ENCODE measurements at regions not wholly inside any gene's neighbourhood (a gene's known extent, or its start where the extent isn't known, plus 50 kb on each side); places are given as distances from the start of the nearest gene placed in this dataset.

DNA sequence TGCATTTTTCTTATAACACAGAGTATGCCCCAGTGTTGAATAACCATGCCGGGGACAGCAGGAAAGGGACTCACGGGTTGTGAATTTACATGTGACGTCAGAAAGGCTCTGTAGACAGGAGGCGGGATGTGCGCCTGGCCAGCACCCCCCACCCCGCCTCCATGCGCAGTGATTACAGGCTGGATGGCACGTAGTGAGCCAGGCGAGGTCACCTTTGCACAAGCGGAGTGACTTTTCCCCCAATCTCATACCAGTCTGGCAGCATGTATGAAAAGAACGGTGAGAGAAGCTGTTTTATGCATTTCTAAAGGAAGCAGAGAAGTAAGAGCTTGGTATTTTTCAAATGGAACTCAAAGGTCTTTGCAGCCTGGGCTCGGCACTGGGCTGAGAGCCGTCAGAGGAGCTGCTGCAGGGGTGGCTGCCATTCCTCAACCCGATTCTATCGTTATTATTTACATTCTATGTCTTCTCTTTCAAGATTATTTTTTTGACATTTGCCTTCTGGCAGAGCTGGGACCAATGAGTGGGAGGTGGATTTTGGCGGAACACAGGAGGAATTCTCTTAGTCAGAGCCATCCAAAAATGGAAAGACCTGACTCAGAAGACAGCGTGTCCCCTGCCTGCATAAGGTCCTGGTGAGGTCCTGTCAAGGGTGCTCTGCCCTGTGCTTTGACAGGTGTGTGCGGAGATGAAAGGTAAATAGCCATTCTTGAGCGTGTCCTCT, 115.6 kb upstream of the SLC45A1 start:
- peak; percentile 56 for DNase-seq

DNA sequence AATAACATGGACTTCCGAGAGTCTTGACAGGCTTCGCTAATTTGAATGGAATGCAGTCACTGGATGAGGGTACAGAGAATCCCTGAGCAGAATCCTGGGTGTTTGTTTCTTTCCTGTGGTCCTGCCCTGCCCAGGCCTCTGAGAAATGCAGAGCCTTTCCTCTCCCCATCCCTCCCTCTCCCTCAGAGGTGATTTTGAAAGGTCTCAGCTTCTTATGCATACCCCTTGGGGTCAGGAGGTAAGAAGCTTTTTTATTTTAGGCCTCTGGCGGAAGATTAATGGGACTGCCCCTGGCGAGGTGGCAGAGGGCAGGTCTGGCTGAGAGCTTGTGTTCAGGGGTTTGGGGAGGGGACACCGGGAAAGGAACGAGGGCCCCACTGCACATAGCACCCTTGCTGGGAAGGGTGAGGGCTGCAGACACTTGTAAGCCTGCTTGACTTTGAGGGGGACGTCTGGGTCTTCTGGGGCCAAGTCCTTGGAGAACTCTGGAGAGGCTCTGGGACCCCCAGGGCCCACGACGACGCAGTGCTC, 116.5 kb upstream of the SLC45A1 start:
- no peak for DNase-seq

DNA sequence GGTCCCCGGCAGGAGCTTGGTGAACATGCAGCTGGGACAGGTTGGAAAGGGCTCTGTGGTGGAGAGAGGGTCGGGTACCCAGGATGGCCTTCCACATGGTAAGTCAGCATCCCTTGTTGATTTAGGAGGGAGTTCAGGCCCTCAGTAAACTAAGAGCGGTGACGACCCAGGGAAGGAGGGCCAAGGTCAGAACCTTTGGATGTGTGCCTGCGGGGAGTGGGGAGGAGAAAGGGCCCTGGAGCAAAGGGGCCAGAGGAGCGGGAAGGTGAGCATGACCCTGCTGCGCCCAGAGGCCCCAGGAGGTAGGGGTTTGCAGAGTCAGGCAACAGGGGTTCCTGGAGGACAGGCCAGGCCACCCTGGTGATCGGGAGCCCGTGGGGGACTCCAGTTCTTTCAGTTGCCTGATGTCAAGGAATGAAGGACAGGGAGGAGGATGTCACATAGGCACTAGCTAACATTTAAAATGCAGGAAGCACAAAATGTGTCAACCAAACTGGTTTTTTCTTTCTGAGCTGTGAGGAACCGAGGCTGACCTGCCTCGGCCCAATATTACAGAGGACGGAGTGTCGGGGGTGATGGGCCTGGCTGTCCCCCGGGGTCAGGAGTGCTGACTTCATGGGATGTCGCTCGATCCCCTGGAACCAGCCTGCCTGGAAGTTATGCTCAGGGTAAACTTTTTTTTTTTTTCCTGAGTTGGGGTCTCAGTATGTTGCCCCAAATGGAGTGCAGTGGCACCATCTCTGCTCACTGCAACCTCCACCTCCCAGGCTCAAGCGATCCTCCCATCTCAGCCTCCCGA, 117.4 kb upstream of the SLC45A1 start:
- DNase-seq = no peak

DNA sequence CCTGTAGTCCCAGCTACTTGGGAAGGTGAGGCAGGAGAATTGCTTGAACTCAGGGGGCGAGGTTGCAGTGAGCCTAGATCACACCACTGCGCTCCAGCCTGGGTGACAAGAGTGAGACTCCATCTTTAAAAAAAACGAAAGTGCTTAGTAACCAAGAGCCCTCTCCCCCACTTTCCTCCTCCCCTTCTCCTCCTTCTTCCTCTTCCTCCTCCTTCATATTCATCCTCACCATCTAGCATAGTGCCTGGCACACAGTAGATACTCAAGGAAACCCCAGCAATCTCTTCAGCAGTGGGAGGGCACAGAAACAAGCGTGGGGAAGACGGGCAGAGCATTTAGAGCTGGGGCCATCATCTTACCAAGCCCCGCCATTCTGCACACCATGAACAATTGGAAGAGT, 119.4 kb upstream of the SLC45A1 start:
- DNase-seq = no peak

- peak; percentile 88 for DNase-seq
These were observed 120.2 kb upstream of the SLC45A1 start for GRCh38 chr1:8197493-8198282.

GRCh38 chr1:8194481-8195227, 123.3 kb upstream of the SLC45A1 start:
- DNase-seq = peak; percentile 43

GRCh38 chr1:8193840-8194406, 124.0 kb upstream of the SLC45A1 start:
- DNase-seq = no peak

GRCh38 chr1:8191474-8191873, 126.4 kb upstream of the SLC45A1 start:
- no peak for DNase-seq

GRCh38 chr1:8189931-8190483, 127.9 kb upstream of the SLC45A1 start:
- DNase-seq = no peak

GRCh38 chr1:8185400-8185799, 132.5 kb upstream of the SLC45A1 start:
- no peak for DNase-seq

GRCh38 chr1:8184301-8184700, 133.6 kb upstream of the SLC45A1 start:
- DNase-seq = no peak

GRCh38 chr1:8182034-8182761, 135.7 kb upstream of the SLC45A1 start:
- peak; percentile 90 for DNase-seq

DNA sequence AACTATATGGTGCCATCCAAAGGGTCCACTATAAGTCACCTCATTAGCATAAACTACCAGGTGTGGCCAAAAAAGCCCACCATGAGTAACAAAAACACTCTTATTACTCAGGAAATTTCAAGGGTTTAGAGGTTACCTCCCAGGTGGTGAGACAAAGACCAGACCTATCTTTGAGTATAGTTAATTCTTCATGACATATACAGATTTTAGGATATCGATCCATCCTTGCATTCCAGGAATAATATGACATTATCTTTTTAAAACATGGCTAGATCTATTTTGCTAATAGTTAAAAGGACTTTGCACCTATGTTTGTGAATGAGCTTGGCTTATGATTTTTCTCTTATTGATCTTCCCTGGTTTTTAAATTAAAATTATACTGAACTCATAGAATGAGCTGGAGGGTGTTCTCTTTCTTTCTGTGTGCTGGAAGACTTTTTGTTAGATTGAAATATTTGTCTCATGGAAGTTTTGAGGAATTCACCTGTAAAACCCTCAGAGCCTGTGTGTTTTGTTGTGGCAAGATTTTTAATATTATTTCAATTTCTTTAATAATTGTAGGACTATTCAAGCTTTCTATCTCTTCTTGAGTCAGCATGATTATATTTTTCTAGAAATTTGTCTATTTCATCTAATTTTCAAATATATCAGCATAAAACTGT, 138.7 kb upstream of the SLC45A1 start:
- DNase-seq = no peak

DNA sequence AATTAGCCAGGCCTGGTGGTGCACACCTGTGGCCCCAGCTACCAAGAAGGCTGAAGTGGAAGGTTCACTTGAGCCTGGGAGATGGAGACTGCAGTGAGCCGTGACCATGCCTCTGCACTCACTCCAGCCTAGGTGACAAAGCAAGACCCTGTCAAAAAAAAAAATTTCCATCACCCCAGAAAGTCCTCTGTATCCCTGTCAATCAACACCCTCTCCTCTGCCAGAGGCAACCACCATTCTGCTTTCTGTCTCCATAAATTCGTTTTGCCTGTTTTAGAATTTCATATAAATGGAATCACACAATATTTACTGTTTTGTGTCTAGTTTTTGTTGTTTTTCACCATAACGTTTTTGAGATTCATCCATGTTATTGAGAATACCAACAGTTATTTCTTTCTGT, 141.6 kb upstream of the SLC45A1 start:
- no peak for DNase-seq

DNA sequence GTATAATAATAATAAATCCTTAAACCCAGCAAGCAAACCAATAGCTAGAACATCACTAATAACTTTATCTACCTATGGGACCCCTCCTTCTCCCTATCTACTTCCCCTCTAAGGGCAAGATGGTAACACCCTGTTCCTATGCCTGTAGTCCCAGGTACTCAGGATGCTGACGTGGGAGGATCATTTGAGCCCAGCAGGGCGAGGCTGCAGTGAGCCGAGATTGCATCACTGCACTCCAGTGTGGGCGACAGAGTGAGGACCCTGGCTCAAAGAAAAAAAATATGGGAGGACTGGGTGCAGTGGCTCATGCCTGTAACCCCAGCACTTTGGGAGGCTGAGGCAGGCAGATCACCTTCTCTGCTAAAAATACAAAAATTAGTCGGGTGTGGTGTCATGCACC, 143.1 kb upstream of the SLC45A1 start:
- no peak for DNase-seq

GRCh38 chr1:8171751-8172464, 145.8 kb upstream of the ERRFI1 start:
- no peak for DNase-seq

DNA sequence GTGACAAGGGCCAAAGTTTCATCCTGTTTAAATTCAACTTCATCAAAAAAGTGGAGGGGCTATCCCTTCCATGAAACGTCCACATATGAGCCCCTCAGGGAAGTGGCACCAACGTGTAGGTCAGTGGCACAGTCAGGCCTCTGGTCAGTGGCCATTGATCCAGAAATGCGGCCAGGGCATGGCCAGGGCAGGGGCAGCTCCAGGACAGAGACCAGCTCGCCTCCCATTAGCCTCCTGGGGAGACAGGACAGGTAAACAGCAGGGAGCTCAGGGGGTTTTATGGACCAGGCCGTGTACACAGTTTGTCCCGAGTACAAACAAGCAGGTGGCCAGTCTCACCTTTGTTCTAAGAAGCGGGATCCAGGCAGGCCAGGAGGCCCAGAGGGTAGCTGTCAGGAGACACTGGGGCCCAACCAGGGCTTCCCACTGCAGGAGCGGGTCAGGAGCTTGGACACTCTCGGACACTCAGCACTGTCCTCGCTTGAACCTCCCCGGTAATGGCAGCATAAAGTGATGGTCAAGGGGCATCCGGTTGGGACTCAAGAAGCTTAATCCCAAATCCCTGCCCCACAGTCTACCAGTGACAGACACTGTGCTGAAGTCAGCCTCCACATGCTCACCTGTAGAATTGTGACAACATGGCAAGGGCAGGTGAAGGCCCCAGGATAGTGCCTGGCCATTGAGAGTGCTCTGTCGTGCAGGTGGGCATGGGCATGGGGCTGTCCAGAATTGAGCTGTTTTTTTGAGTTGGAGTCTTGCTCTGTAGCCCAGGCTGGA, 144.1 kb upstream of the ERRFI1 start:
- no peak for DNase-seq

DNA sequence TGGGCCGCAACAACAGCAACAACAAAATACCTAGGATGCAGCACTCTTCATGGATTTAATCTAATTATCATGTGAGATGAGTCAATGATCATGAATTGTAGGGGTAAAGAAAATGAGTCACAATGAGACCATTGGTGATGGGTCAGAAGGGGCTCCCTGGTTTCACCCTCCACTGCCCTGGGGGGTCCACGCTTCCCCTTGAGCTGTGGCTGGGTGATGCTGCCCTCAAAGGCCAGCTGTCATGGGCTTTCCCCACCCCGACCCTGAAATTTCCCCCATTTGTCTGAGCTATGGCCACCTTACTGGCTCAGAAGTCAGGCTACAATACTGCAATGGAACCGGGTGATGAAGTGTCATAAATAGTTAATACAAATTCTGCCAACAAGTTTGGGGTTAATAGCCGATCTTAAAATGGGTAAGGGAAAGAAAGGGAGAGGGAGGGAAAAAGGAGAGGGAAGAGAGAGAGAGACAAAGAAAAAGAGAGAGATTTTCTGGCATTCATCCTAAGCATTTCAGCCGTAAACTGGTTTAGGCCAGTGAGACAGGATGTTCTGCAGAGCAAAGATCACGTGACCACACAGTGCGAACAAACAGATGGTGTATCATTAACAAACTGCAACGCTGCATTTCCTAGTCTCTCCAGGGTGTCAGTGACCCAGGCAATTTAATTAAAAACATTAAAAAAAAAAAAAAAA, 143.4 kb upstream of the ERRFI1 start:
- peak; percentile 82 for DNase-seq

All from dermis blood vessel endothelial cell (primary cell).